Prostate gland (tissue), 2 donors: ENCODE measurements at regions not wholly inside any gene's neighbourhood (a gene's known extent, or its start where the extent isn't known, plus 50 kb on each side); places are given as distances from the start of the nearest gene placed in this dataset.

Experiments
- CTCF ChIP-seq, 4 experiments: fragments of 200-600 bp in 2 of 4; fragments of 450-650 bp in 2 of 4; sonication (generic) in 2 of 4; IDR thresholded peaks; 1 replicate in 3 of 4; 2 replicates in 1 of 4; pipeline ENCODE4 v1.5.1; 2016 to 2019; ENCODE audit warnings: antibody characterized with exemption in 4 of 4, mild to moderate bottlenecking in 2 of 4, moderate library complexity in 2 of 4
- POLR2A ChIP-seq: fragments of 450-650 bp; IDR thresholded peaks from one replicate; pipeline ENCODE4 v1.6.1; 2016; ENCODE audit warnings: antibody characterized with exemption, mild to moderate bottlenecking
- POLR2AphosphoS5 ChIP-seq: sonication (generic); formaldehyde crosslinking; IDR thresholded peaks from one replicate; pipeline ENCODE4 v1.6.1; 2017; ENCODE audit warnings: antibody characterized with exemption

- no peak for TF ChIP-seq CTCF (IDR thresholded peaks at IDR 0.05)
- TF ChIP-seq POLR2A, result no peak
- no peak for TF ChIP-seq POLR2AphosphoS5
Observed at GRCh38 chr14:106396999-106397398, 870.6 kb downstream of the TMEM121 start.
